Skeletal muscle tissue (tissue), 3 donors: ENCODE measurements at regions not wholly inside any gene's neighbourhood (a gene's known extent, or its start where the extent isn't known, plus 50 kb on each side); places are given as distances from the start of the nearest gene placed in this dataset.

Source experiments
- H3K27ac ChIP-seq: one replicate; pipeline ENCODE4 v1.7.0; 2013; ENCODE audit warnings: mild to moderate bottlenecking, low read depth, low read length, inconsistent platforms
- H3K27me3 ChIP-seq, 3 donors: one replicate each; pipeline ENCODE4 v1.7.0; 2013; ENCODE audit warnings: low read length in 3 of 3; ENCODE audit not compliant: control insufficient read depth in 3 of 3, insufficient read depth in 3 of 3
- H3K36me3 ChIP-seq, 3 donors: one replicate each; pipeline ENCODE4 v1.7.0; 2013; ENCODE audit warnings: low read length in 3 of 3; ENCODE audit not compliant: control insufficient read depth in 3 of 3, insufficient read depth in 3 of 3
- H3K4me1 ChIP-seq, 3 donors: one replicate each; pipeline ENCODE4 v1.7.0; 2013; ENCODE audit warnings: low read length in 3 of 3, mild to moderate bottlenecking in 3 of 3; ENCODE audit not compliant: control insufficient read depth in 3 of 3, insufficient read depth in 3 of 3
- H3K4me3 ChIP-seq, 3 donors: one replicate each; pipeline ENCODE4 v1.7.0; 2013; ENCODE audit warnings: low read length in 3 of 3
- H3K9ac ChIP-seq, 3 donors: one replicate each; pipeline ENCODE4 v1.7.0; 2013; ENCODE audit warnings: low read length in 3 of 3, mild to moderate bottlenecking in 3 of 3, moderate library complexity in 2 of 3, low read depth in 1 of 3
- H3K9me3 ChIP-seq, 3 donors: one replicate each; pipeline ENCODE4 v1.7.0; 2013; ENCODE audit warnings: low read length in 3 of 3; ENCODE audit not compliant: control insufficient read depth in 3 of 3
- donor health status: Osteomylitis.

DNA sequence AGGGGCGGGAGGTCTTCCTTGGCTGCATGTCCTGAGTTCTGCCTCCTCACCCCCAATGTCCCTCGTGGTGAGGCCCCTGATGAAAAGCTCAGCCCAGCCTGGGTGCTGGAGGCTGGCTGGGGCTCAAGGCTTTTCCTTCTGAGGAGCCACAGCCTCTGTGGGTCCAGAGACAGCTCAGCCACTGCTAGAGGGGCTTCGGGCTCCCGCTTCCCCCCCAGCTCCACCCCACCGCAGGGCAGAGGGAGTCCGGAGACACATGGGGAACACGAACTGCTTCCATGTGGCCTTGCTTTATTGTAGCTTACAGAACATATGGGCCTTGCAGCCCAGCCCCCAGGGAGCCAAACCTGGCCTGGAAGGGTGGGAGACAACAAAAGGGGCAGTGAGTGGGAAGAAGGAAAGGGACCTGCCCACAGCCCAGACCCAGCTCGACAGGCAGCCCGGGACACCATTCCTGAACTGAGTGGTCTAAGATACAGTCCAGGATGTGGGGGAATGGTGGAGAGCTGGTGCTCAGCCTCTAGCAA, 89.9 kb upstream of the NKX1-1 start:
- Histone ChIP-seq H3K4me3 (no peak overlapping the region), H3K9ac (no peak overlapping the region), H3K36me3 (no peaks in the 10 kb centered on the region), H3K27me3 (peaks cover 50 to 72% (median 52%) of the 10 kb centered on the region in 3 donors), H3K9me3 (no peaks in the 10 kb centered on the region), H3K4me1 (no peaks in the 10 kb centered on the region), H3K27ac (no peak overlapping the region)

DNA sequence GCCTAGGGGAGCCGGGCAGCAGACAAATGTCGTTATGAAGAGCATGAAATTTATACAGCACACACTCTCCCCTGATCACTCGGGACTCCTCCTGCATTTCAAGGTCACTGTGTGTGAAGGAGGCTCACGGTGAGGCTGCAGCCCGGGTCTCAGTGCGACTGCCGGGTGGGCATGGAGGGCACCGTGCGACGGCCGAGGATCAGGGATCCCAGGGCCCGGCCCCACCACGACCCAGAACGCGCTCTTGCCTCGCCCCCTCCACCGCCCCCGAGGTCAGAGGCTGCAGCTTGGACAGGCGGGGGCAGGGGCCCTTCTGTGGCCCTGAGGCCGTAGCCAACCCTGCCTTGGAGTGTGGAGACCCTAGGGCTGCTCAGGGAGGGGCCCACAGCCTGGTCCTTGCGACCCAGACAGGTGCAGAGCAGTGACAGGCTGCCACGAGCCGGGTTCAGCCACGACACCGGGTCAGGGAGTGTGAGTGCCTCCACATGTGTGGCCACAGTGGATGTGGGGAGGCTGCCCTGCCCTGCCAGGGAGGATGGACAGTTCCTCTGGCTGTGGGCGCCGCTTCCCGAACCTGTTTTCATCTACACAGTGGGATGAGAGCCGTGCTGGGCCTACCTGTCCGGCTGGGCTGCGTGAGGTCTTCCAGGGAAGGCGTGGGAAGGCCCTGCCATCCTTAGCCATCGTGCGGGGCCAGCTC, 89.3 kb upstream of the NKX1-1 start:
- H3K36me3 ChIP-seq = no peaks in the 10 kb centered on the region
- H3K4me1 ChIP-seq = no peaks in the 10 kb centered on the region
- H3K9me3 ChIP-seq = no peaks in the 10 kb centered on the region
- H3K4me3 ChIP-seq = no peak overlapping the region
- H3K27me3 ChIP-seq = peaks cover 52 to 75% (median 54%) of the 10 kb centered on the region in 3 donors
- no peak overlapping the region for H3K27ac ChIP-seq
- H3K9ac ChIP-seq = no peak overlapping the region

- Histone ChIP-seq H3K9me3 (no peaks in the 10 kb centered on the region), H3K27me3 (peaks cover 49 to 72% (median 56%) of the 10 kb centered on the region in 3 donors), H3K27ac (no peak overlapping the region), H3K4me3 (no peak overlapping the region), H3K9ac (no peak overlapping the region), H3K36me3 (no peaks in the 10 kb centered on the region), H3K4me1 (no peaks in the 10 kb centered on the region)
Observed at GRCh38 chr4:1494416-1495315, 88.4 kb upstream of the NKX1-1 start.

DNA sequence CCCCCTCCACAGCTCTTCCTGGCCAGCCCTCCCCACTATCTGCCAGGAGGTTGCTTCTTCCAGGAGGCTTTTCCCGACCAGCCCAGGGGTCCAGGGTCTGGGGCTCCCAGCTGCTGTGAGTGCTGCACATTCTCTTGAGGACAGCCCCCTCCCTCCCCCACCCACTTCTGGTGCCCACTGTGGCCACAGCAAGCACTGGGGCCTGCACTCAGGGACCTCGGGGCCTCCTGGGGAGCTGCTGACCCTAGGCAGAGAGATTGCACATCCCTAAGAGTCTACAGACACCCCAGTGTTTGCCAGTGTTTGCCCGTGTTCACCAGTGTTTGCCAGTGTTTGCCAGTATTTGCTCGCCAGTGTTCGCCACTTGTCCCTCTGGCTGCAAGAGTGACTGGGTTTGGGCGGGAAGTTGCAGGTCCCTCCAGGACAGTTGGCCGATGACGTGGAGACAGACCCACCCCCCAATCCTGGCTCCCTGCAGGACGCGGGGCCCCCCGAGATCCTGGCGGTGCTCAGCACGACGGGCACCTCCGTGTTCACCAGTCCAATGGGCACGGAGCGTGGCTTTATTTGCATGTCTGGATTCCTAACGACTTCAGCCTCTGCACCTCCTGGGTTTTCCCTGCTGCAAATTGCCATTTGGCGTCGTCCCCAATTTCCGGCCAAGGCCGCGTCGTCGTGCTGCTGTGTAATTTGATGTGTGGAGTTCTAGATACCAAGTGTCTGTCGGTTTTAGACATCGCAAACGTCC, 87.5 kb upstream of the NKX1-1 start:
- Histone ChIP-seq H3K27ac (no peak overlapping the region), H3K27me3 (peaks cover 54 to 73% (median 65%) of the 10 kb centered on the region in 3 donors), H3K4me3 (no peak overlapping the region), H3K9ac (no peak overlapping the region), H3K4me1 (no peaks in the 10 kb centered on the region), H3K9me3 (no peaks in the 10 kb centered on the region), H3K36me3 (no peaks in the 10 kb centered on the region)

- Histone ChIP-seq H3K4me1 (no peaks in the 10 kb centered on the region), H3K36me3 (no peaks in the 10 kb centered on the region), H3K4me3 (no peak overlapping the region), H3K27ac (no peak overlapping the region), H3K27me3 (peaks cover 54 to 79% (median 71%) of the 10 kb centered on the region in 3 donors), H3K9me3 (no peaks in the 10 kb centered on the region), H3K9ac (no peak overlapping the region)
Observed at GRCh38 chr4:1492651-1493539, 86.7 kb upstream of the NKX1-1 start.

DNA sequence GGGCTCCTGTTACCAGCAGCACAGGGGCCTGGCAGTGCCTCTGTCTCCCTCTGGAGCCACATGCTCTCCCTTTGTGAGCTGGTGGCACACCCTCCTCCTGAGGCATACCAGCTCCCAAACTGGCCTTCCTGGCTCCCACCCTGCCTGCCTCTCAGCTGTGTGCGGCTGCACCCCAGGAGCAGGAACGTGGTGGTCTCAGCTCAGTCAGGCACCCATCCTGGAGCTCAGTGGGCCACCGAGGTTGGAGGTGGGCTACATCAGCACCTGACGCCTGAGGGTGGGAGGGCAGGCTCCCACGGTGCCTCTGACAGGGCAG, 85.9 kb upstream of the NKX1-1 start:
- Histone ChIP-seq H3K9me3 (no peaks in the 10 kb centered on the region), H3K27me3 (peaks cover 48 to 77% (median 75%) of the 10 kb centered on the region in 3 donors), H3K4me3 (no peak overlapping the region), H3K36me3 (no peaks in the 10 kb centered on the region), H3K4me1 (no peaks in the 10 kb centered on the region), H3K27ac (no peak overlapping the region), H3K9ac (no peak overlapping the region)

DNA sequence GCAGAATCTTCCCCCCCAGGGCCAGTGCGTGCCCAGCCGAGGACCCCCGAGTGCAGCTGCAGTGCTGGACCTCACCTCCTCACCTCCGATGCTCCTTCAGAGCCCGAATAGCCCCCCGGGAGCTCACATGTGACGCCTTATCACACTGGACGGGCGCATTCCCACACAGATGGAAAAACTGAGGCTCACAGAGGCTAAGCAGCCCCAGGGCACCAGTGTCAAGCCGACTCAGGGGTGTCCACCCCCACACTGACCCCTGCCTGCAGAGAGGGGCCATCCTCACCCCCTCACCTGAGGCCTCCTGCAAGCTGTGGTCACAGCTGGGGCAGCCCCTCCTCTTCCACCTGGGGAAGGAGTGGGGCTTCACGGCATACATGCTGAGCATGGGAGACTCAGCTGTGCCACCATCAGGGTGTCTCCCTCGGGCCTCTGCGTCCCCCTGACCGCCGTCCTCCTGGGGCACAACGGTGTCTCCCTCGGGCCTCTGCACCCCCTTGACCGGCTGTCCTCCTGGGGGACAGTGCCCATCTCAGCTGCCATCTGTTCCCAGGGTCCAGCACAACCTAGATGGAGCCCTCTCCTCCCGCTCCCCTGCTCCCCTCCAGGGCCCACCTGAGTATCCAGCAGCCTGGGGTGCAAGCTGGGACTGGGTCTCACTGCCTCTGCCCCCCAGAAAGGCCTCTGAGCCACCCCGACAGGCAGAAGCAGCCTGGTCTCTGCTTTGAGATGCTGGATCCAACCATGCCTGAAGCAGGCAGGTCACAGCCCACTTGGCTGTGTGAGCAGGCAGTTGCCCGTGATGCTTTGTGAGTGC, 85.3 kb upstream of the NKX1-1 start:
- Histone ChIP-seq H3K9me3 (no peaks in the 10 kb centered on the region), H3K27me3 (peaks cover 48 to 78% (median 71%) of the 10 kb centered on the region in 3 donors), H3K4me3 (no peak overlapping the region), H3K4me1 (no peaks in the 10 kb centered on the region), H3K9ac (no peak overlapping the region), H3K27ac (no peak overlapping the region), H3K36me3 (no peaks in the 10 kb centered on the region)

- Histone ChIP-seq H3K27me3 (peaks cover 47 to 77% (median 65%) of the 10 kb centered on the region in 3 donors), H3K9ac (no peak overlapping the region), H3K27ac (no peak overlapping the region), H3K36me3 (no peaks in the 10 kb centered on the region), H3K4me3 (no peak overlapping the region), H3K4me1 (no peaks in the 10 kb centered on the region), H3K9me3 (peaks cover 0 to 5% (median 0%) of the 10 kb centered on the region in 3 donors)
Observed at GRCh38 chr4:1490654-1491327, 84.5 kb upstream of the NKX1-1 start.
